CD1c-positive myeloid dendritic cell (primary cell): ENCODE measurements at regions not wholly inside any gene's neighbourhood (a gene's known extent, or its start where the extent isn't known, plus 50 kb on each side); places are given as distances from the start of the nearest gene placed in this dataset.

Source experiments
- DNase-seq: peaks from one replicate; pipeline ENCODE4 v3.0.0-alpha.2; 2016; ENCODE audit errors: extremely low spot score

DNA sequence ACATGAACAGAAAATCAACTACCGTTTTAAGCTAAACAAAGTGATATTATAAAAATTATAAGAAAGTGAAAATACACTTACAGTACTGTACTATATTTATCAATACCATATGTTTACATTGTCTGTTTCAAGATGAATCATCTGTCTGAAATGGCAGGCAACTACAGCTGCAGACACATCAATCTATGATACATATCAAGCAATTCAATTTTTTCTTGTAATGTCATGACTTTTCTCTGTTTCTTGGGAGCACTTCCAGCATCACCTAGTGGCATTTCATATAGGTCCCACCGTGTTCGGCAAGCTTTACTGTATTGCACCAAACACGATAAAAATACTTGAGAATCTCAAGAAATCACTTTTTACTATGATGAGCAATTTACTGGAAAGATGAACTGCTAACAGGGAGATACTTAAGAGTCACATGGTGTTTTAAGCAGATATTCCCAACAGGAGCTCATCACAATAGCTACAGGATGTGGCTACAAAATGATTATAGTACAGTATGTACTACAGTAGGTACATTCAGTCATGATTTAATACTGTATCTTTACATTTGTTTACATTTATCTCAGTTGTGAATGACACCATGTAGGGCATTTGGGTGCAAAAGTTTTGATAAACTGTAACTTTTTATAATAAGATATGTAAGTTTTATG is 207.4 kb downstream of the ADAM29 start:
- no peak for DNase-seq

DNA sequence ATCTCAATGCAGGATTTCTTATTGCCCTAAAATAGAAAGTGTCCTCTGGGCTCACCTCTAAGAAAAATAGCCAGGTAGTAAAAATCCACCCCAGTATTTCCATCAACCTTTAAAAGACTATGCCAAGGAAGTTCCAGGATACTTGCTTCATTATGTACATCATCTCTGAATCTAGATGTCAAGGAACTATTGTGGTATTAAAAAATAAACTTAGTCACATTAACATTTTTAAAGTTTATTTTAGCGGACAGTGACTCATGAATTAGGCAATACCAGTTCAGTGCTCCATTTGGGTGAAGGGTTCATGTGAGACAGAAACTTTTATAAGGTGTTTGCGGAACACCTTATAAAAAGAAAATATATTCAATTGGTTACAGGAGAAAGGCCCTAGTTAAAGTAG is 209.2 kb downstream of the ADAM29 start:
- no peak for DNase-seq

DNA sequence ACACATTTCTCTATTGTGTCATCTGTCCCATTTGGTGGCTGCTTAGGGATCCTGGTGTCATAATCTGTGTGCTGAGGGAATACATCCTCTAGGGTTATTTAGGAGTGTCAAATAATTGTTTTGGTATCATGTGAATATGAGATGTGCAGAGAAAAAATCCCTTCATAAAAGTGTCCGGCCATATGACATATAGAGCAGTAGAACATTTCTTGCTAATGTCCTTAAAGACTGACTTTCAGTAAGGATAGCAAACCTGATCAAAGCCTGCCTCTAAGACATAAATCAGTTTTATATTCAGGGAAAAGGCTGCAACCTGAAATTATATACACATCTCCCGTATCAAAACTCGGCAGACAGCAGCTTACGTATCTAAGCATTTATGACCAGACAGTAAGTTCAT is 211.6 kb downstream of the ADAM29 start:
- no peak for DNase-seq

DNA sequence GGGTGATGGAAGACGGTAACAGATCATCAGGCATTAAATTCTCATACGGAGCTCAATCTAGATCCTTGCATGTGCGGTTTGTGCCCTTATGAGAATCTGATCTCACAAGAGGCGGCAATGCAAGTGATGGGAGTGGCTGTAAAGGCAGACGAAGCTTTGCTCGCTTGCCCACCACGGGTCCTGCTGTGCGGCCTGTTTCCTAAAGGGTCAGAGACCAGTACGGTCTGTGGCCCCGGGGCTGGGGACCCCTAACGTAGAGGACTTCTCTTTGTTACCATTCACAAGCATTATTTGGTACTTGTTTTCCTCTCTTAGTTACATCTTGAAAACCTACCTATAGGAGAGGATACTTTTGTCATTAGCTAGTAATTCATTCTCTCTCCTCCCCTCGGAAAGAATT is 221.0 kb downstream of the ADAM29 start:
- no peak for DNase-seq

DNA sequence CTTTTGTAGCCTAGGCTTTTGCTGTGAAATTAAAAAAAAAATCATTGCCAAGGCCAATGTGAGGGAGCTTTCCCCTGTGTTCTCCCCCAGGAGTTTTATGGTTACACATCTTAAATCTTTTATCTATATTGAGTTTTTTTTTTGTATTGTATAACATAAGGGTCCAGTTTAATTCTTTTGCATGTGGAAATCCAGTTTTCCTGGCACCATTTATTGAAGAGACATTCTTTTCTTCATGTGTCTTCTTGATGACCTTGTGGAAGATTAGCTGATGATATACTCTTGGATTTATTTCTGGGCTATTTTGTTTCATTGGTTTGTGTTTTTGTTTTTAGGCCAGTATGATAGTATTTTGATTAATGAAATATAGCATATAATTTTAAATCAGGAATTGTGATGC is 225.0 kb downstream of the ADAM29 start:
- no peak for DNase-seq

DNA sequence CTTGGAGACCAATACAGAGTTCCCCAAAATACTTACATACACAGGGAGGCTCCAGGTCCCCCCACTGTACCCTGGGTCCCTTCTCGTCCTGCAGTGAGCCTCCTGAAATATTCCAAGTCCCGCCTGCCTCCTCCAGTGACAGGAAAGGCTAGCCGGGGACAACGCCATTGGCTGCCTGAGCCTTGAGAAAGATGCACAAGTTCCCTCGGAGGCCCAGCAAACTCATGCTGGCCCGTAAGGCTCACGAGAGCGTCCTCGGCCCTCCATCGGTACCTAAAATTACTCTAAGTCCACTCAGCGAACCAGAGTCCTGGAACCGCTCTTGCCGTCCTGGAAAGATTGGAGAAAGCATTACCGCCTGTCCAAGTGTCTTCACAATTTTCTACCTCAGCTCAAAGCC is 228.6 kb downstream of the ADAM29 start:
- no peak for DNase-seq

DNA sequence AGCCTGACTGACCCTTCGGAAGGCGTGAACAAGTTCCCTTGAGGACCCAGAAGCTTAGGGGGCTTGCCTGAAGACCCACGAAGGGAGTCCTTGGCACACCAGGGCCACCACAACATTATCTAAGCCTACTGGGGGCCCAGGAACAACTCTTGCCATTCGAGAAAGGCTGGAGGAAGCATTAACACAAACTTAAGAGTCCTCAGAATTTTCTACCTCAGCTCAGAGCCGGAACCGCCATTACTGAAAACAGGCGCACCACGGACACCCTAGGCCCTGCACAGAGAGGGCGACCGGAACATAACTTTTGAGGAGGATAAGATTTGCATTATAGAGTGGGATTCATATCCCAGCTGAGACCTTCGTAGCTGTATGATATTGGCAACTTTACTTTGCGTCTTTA is 229.1 kb downstream of the ADAM29 start:
- no peak for DNase-seq

DNA sequence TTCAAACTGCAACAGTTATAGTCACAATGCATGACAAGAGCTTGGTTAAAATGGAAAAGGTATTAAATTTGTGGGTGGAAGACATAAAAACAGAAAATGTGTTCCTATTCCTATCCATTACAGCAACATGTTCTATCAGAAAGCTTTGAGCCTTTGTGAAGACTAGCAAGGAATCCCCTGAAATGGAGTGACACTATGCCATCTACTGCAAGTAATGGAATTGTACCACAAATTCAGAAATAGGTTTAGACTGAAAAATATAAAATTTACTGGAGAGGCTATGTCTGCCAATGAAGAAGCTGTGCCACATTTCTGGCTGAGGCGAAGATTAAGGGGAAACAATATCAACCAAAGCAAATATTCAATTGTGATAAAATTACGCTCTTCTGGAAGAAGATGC is 247.9 kb downstream of the ADAM29 start:
- DNase-seq = no peak

DNA sequence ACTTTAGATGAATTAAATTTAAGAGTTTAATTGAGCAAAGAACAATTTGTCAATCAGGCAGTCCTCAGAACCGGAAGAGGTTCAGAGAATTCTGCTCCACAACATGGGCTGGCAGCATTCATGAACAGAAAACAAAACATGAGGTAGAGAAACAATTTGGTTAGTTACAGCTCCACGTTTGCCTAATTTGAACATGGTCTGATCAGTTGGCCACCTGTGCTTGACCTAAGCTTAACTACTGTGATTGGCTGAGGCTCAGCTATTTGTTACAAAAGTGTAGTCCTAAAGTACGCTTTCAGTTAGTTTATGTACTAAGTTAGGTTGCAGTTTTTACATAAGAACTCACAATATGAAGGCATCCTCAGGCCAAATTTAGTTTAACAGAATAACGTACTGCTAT is 258.6 kb downstream of the ADAM29 start:
- no peak for DNase-seq

DNA sequence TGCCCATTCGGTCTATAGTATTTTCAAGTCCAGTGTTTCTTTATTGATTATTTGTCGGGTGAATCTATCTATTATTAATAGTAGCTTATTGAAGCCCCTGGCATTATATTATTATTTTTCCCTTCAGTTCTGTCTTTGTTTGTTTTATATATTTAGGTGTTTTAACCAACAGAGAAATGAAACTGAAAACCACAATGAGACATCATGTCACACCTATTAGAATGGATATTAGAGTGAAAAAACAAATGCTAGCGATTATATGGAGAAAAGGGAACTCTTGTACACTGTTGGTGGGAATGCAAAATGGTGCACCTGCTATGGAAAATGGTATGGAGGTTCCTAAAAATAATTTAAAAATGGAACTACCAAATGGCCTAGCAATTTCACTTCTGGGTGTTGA is 272.5 kb downstream of the ADAM29 start:
- DNase-seq = no peak

DNA sequence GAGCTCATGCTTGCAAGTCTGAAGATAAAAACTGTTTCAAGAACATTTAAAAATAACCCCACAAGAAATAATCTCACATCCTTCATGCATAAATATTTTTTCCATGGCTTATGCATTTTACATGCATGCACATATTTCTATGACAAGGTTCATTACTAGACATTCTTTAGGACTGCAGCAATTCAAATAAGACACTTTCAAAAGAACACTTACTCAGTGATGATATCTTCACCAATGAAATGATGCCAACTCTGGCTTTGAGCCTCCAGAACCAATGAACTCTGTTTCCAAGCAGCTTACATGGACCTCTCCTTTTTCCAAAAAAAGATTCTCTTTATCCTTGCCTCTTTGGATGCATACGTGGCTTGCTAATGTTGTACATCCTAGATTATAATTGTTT is 279.9 kb downstream of the ADAM29 start:
- DNase-seq = no peak

DNA sequence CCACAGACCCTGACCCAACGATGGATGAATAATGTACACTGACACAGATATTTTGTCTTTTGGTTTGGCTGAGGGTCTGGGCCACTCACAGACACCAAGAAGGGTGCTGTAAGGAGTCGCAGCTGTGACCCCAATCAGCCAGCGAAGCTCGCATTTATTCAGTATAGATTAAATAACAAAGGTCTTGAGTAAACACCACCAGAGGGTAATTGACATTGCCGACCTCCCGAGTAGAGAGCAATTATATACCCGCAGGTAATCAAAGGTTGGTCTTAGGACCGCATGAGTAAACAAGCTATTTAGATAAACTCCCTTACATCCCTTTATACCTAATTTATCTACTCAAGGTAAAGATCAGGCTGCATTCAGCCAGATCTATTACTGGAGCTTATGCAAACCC is 297.1 kb downstream of the ADAM29 start:
- DNase-seq = no peak

DNA sequence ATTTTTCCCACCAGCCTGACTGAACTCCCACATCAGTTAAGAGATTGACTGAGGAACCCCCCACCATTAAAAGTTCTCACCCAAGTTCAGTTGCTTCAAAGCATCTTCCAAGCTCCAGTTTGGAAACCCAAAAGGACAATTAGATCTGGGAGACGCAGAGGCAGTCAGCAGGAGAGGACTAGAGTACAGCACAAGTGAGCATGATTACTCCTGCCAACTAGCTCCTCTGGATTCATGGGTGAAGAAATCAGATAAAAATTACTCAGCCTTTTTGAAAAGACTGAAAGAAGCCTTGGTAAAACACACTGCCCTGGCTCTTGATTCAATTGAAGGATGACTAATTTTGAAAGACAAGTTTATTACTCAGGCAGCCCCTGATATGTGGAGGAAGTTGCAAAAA is 297.5 kb downstream of the ADAM29 start:
- DNase-seq = no peak

DNA sequence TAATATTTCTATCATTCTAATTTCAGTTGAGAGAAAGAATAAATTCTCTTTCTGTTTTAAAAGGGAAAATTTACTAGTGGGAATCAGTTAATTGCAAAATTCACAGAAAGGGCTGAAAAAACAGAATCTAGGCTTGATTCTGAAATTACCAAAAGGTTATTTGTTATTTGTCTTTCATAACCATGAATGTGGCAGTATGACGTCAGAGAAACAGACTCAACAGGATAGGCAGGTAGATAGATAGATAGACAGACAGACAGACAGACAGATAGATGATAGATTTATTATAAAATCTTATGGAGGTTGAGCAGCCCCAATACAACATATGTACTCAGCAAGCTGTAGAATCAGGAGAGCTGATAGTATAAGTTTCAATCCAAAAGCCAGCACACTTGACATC is 311.0 kb downstream of the ADAM29 start:
- no peak for DNase-seq

DNA sequence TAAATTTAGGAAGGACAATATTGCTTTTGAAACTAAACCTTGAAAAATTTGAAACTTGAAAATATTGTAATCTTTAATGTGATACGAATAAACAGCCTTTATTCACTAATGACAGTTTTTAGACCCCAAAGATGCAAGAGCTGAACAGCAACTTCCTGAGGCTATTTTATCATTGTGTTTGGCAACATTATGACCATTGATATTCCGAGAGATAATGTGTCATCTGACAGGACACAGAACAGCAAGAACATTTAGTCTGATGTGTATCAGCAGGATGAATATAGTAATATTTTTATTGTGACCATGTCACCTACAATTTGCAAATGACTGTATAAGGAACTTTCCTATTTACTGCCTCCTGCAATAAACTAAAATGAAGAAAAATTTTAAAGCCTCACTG is 316.0 kb downstream of the ADAM29 start:
- DNase-seq = no peak

DNA sequence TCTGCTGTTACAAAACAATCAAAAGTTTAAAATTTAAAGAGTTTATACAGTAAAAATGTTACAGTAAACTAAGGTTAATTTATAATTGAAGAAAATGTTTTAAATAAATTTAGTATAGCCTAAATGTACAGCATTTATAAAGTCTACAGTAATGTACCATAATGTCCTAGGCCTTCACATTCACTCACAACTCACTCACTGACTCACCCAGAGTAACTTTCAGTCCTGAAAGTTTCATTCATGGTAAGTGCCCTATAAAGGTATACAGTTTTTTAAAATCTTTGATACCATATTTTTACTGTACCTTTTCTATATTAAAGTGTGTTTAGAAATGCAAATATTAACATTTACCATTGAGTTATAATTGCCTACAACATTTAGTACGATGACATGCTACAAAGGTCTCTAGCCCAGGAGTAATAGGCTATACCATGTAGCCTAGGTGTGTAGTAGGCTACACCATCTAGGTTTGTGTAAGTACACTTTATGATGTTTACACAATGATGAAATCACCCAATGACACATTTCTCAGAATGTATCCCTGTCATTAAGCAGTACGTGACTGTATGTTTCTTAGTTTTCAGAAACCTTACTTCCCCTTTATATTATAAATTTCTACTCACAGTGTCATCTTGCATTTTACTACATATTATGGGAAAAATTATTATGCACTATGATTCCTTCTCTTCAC is 320.8 kb downstream of the ADAM29 start:
- DNase-seq = no peak

DNA sequence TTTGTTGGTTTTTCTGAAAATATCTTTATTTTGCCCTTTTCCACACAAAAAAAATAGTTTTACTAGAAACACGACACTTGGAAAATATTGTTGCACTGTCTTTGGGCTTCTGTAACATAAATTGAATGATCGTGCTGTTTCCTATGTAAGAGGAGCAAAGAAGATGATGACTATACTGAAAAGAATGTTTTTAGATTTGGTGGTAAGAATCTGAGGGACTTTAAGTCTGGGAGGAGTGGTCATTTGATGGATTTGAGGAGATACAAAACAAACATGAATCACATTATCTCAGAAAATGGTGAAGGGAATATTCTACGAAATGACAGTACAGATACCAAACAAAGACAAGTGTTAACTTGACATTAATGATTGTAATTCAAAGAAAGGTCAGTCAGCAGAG is 328.8 kb downstream of the ADAM29 start:
- no peak for DNase-seq

DNA sequence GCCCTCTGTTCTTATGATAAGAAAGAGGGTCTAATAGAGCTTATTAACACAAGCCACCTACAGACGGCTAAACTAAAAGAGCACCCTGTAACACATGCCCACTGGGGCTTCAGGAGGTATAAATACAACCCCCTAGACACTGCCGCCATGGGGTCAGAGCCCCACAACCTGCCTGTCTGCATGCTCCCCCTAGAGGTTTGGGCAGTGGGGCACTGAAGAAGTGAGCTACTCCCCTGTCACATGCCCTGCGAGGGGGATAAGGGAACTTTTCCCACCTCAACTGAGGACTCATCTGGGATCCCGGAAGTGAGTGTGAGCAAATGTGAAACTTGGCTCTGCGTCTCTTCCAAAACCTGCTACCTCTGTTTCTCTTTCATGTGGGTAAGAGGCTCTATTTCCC is 334.5 kb downstream of the ADAM29 start:
- no peak for DNase-seq

DNA sequence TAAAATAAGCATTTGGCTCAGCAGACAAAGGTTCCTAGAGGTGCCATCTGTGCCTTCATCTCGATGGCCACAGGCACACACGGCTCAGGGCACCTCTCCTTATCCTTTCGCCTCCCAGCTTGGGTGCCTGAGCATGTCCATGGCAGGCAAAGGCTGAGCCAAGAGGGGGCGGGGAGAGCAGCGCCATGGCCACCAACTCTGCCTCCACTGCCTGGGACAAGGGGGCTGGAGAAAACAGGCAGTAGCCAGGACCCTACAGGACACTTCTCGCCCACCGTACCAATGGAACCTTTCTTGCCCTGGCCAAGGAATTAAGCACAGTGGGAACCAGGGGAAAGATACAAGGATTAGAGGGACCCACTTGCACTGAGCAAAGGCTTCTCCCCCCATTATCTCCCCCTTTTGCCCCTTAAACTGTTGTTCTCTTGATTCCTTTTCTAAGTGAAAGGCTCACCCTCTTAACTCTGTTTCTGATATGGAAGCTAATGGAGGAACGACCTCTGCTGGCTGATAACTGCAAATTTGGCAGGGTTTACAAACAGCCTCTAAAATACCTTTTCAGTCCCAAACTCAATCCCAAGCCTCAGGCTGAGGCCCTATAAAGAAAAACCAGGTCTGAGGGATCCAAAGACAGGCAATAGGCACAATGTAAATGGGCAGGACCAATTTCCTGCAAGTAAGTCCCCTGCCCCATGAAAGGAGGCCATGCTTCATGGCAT is 335.2 kb downstream of the ADAM29 start:
- DNase-seq = no peak

DNA sequence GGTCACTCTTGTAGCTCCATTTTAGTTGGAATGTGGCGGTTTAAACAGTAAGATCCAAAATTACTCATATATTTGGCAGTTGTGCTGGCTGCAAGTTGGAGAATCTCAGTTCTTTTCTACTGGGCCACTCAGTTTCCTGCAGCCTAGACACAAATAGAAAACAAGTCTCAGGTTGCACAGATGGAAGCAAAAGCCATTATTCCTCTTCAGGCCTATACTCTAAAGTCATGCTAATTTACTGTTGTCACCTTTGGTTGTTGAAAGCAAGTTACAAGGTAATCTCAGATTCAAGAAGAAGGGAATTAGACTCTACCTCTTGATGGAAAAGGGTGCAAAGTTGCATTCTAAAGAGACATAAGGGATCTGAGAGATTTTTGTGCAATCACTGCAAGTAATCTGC is 345.4 kb downstream of the ADAM29 start:
- no peak for DNase-seq

DNA sequence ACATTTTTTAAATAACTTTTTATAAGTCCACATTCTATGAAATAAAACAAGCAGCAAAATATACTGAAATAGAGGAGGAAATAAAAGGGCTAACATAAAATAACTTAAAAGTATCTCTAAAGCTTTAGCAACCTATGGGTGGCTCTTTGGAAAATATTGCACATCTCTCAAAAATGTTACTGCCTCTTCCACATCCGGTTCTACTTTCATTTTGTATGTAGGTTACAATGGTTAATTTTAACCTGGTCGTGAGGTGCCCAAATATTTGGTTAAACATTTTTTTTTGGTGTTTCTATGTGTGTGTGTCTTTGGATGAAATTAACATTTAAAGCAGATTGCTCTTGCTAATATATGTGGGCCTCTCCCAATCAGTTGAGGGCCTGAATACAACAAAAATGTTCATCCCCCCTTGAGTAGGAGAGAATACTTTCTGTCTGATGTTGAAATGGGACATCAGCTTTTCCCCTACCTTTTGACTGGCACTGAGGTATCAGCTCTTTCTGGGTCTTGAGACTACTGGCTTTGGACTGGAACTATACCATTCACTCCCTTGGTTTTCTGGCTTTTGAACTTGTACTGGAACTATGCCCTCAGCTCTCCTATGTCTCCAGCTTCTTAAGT is 353.0 kb downstream of the ADAM29 start:
- DNase-seq = no peak

DNA sequence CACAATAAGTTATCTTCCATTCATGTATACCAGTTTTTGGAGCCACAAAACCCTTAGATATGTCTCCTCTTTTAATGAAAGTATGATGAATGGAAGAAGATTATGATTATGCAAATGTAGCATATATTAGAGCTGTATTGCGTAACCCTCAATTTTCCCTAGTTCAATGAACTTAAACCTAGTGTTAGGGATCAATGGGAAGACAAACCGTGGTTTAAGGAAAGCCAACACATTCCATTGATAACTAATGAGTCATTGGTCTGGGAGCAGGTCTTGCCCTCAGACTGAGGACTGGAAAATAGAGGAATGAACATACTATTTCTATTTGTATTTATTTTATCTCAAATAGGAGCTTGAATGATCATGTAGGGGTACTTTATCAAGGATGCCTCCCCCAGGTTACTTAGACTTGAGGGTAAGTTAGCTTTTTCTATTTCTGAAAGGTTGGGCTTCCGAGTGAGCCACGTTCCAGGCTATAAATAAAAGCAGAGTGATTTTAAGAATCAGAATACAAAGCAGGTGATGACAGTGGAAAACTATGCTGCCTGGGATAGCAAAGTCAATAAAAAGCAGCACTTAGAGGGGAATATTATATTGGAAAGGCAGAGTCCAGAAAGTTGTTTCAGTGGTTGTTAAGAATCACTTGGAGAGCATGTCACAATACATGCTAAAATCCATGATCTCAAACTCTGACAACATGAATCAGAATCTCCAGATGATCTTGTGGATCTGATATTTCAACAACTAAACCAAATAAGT is 356.0 kb downstream of the ADAM29 start:
- no peak for DNase-seq
